Esophagus muscularis mucosa (tissue), 4 donors: ENCODE measurements at regions not wholly inside any gene's neighbourhood (a gene's known extent, or its start where the extent isn't known, plus 50 kb on each side); places are given as distances from the start of the nearest gene placed in this dataset.

Experiments used
- DNase-seq: peaks from one replicate; pipeline ENCODE4 v3.0.0-alpha.2; 2017; ENCODE audit errors: extremely low spot score
- H3K27ac ChIP-seq, 4 donors: fragments of 200-600 bp; sonication (generic); replicated peaks in 1 of 4; 1 replicate in 3 of 4; 2 replicates in 1 of 4; pipeline ENCODE4 v1.5.1; 2016 to 2019; ENCODE audit warnings: mild to moderate bottlenecking in 1 of 4
- H3K27me3 ChIP-seq, 4 donors: fragments of 200-600 bp; sonication (generic); one replicate each; pipeline versions ENCODE4 v1.5.1 to v1.6.0; 2016 to 2019
- H3K36me3 ChIP-seq, 4 donors: fragments of 200-600 bp; sonication (generic); one replicate each; pipeline ENCODE4 v1.5.1; 2016 to 2019
- H3K4me1 ChIP-seq, 4 donors: fragments of 200-600 bp; sonication (generic); one replicate each; pipeline ENCODE4 v1.5.1; 2016 to 2019
- H3K4me3 ChIP-seq, 4 donors: fragments of 200-600 bp; sonication (generic); 1 replicate in 2 of 4; 2 replicates in 2 of 4; pipeline ENCODE4 v1.5.1; 2016 to 2019; ENCODE audit warnings: mild to moderate bottlenecking in 4 of 4, moderate library complexity in 1 of 4
- H3K9me3 ChIP-seq, 4 donors: fragments of 200-600 bp; sonication (generic); 1 replicate in 3 of 4; 2 replicates in 1 of 4; pipeline ENCODE4 v1.5.1; 2016 to 2019
- CTCF ChIP-seq, 3 experiments: fragments of 200-600 bp in 2 of 3; fragments of 450-650 bp in 1 of 3; sonication (generic) in 2 of 3; IDR thresholded peaks; one replicate each; pipeline ENCODE4 v1.5.1; 2017 to 2019; ENCODE audit warnings: antibody characterized with exemption in 3 of 3, mild to moderate bottlenecking in 2 of 3, moderate library complexity in 1 of 3
- EP300 ChIP-seq: sonication (generic); formaldehyde crosslinking; IDR thresholded peaks from one replicate; pipeline ENCODE4 v1.6.1; 2017; ENCODE audit warnings: antibody characterized with exemption
- POLR2A ChIP-seq: fragments of 450-650 bp; IDR thresholded peaks from one replicate; pipeline ENCODE4 v1.6.1; 2017; ENCODE audit warnings: antibody characterized with exemption, moderate library complexity, mild to moderate bottlenecking, low read depth
- POLR2AphosphoS5 ChIP-seq, 2 donors: sonication (generic); formaldehyde crosslinking; IDR thresholded peaks; one replicate each; pipeline ENCODE4 v1.6.1; 2017; ENCODE audit warnings: antibody characterized with exemption in 2 of 2
- WGBS: methylation state at CpG from one replicate; pipeline ENCODE4 v1.1.5; 2018; 5-methylcytosine and 5-hydroxymethylcytosine counted together
- intact Hi-C: fragments of 100-400 bp; cut with DNase I; formaldehyde crosslinking; loops from one replicate; pipeline ENCODE4 v1.15.1; 2023

DNA sequence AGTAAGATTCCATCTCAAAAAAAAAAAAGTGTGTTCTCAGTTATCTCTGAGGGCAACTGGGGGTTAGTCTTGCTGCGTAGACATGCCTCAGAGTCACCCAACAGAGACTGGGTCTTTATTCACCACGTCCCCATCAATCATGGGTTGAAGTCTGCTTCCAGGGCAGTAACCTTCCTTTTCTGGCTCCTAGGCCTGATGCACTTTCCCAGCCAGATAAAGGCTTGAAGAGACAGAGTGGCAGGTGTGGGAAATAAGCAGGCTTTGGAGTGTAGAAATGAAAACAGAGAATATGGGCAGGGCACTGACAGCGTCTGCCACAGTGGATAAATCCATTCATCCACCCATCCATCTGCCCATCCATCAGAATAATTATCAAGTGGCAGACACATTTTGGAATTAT is 134.1 kb upstream of the LGALSL start:
- Histone ChIP-seq H3K27ac (no peak overlapping the region), H3K9me3 (peaks cover 0 to 5% (median 0%) of the 10 kb centered on the region in 4 donors), H3K36me3 (no peaks in the 10 kb centered on the region), H3K4me1 (no peaks in the 10 kb centered on the region), H3K4me3 (no peak overlapping the region), H3K27me3 (no peaks in the 10 kb centered on the region)
- 93% methylated on average over 3 of the region's 3 CpGs for WGBS
- intact Hi-C loops: no loop called here
- DNase-seq: no peak
- no peak for TF ChIP-seq EP300
- TF ChIP-seq POLR2AphosphoS5 (IDR thresholded peaks at IDR 0.05): no peak
- TF ChIP-seq CTCF (IDR thresholded peaks at IDR 0.05): no peak
- no peak for TF ChIP-seq POLR2A

- peaks cover 0 to 5% (median 0%) of the 10 kb centered on the region in 4 donors for H3K9me3 ChIP-seq
- 69% methylated on average over 5 of the region's 5 CpGs for WGBS
- intact Hi-C loops: no loop called here
- no peak for DNase-seq
- H3K36me3 ChIP-seq: no peaks in the 10 kb centered on the region
- H3K27me3 ChIP-seq: no peaks in the 10 kb centered on the region
- no peak for TF ChIP-seq EP300
- TF ChIP-seq CTCF (IDR thresholded peaks at IDR 0.05): no peak
- no peak for TF ChIP-seq POLR2A
- TF ChIP-seq POLR2AphosphoS5 (IDR thresholded peaks at IDR 0.05): no peak
- H3K4me1 ChIP-seq: peaks cover under 1 to 8% (median 4%) of the 10 kb centered on the region in 4 donors
- H3K27ac ChIP-seq: no peak overlapping the region
- H3K4me3 ChIP-seq: no peak overlapping the region
These were observed 131.5 kb upstream of the LGALSL start for GRCh38 chr2:64322433-64322832.

GRCh38 chr2:64323197-64323596 is 130.8 kb upstream of the LGALSL start:
- Histone ChIP-seq H3K4me3 (no peak overlapping the region), H3K4me1 (peaks cover 8 to 14% (median 12%) of the 10 kb centered on the region in 4 donors), H3K27ac (no peak overlapping the region), H3K36me3 (no peaks in the 10 kb centered on the region), H3K27me3 (no peaks in the 10 kb centered on the region), H3K9me3 (peaks cover 0 to 5% (median 0%) of the 10 kb centered on the region in 4 donors)
- DNase-seq: no peak
- TF ChIP-seq POLR2A (no peak), EP300 (no peak), CTCF (IDR thresholded peaks at IDR 0.05) (no peak), POLR2AphosphoS5 (IDR thresholded peaks at IDR 0.05) (no peak)
- 76% methylated on average over 5 of the region's 5 CpGs for WGBS
- intact Hi-C loops: no loop called here

DNA sequence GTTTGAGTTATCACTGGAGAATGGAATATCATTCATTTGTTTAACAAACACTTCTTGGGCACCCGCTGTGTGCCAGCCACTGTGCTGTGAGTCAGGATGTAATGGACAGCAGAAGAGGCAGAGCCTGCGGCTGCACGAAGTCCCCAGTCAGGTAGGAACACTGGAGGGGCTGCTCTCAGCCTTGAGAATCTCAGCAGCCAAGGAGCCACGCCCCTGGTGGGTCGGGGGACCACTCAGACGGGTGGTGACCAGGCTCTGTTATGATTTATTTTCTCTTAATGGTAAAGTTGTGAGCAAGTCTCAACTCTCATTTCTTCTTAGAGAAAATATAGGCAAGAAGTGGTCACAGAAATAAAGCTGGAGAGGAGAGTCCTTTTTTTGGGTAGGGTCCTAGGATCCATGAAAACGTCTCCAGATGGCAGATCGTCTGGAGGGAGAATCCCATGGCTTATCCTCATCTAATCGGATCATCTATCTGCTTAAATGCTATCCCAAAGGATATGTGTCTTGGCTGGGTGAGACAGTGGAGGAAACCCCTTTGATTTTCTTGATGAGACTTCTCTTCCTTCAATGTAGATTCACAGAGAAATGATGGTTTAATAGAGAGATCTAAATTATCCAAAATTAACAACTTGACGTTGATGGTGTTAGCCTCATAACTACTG is 129.1 kb upstream of the LGALSL start:
- TF ChIP-seq CTCF (IDR thresholded peaks at IDR 0.05) (no peak), EP300 (no peak), POLR2A (no peak), POLR2AphosphoS5 (IDR thresholded peaks at IDR 0.05) (no peak)
- intact Hi-C loops: no loop called here
- 91% methylated on average over 8 of the region's 10 CpGs for whole genome bisulfite sequencing
- Histone ChIP-seq H3K9me3 (peaks cover 0 to 5% (median 0%) of the 10 kb centered on the region in 4 donors), H3K4me1 (peaks cover 9 to 24% (median 23%) of the 10 kb centered on the region in 4 donors), H3K27ac (no peak overlapping the region), H3K4me3 (no peak overlapping the region), H3K27me3 (no peaks in the 10 kb centered on the region), H3K36me3 (no peaks in the 10 kb centered on the region)
- DNase-seq: no peak

DNA sequence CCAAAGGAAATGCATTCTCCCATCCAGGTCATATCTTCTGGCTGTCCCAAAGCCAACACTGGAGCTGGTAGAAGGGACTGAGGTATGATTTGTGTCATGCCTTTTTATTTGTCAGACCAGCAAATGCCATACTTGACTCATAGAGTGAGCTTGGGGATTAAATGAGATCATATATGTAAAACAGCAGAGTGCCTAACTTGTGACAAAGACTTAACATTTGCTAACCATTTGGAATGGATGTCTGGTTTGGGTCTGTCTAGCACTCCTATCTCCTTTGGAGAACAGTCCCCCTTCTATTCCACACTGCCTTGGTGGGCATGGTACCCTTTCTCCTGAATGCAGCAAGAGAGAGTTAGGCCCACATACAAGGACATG is 128.5 kb upstream of the LGALSL start:
- Histone ChIP-seq H3K4me1 (peaks cover 15 to 30% (median 29%) of the 10 kb centered on the region in 4 donors), H3K36me3 (no peaks in the 10 kb centered on the region), H3K27ac (no peak overlapping the region), H3K9me3 (peaks cover 0 to 5% (median 0%) of the 10 kb centered on the region in 4 donors), H3K4me3 (no peak overlapping the region), H3K27me3 (no peaks in the 10 kb centered on the region)
- no peak for DNase-seq
- intact Hi-C loops: no loop called here
- TF ChIP-seq CTCF (IDR thresholded peaks at IDR 0.05) (no peak), POLR2AphosphoS5 (IDR thresholded peaks at IDR 0.05) (no peak), EP300 (no peak), POLR2A (no peak)
